MM.1S (cell line): ENCODE measurements at regions not wholly inside any gene's neighbourhood (a gene's known extent, or its start where the extent isn't known, plus 50 kb on each side); places are given as distances from the start of the nearest gene placed in this dataset.
"Not testable (repeated sequence)": the region's sequence is repeated elsewhere in the genome, so short reads cannot be mapped to it uniquely, and the experiment has no call there.

ENCODE experiments used
- DNase-seq: peaks from one replicate; pipeline ENCODE4 v3.0.0-alpha.2; 2015
- H2AFZ ChIP-seq: fragments of 300-600 bp; sonication (generic); 2 replicates; pipeline ENCODE4 v1.6.0; 2016; ENCODE audit warnings: antibody characterized with exemption, low read length
- H3F3A ChIP-seq: fragments of 300-600 bp; sonication (generic); 2 replicates; pipeline ENCODE4 v1.6.1; 2016; ENCODE audit warnings: mild to moderate bottlenecking, antibody characterized with exemption, low read length, moderate library complexity, mixed read lengths; ENCODE audit not compliant: insufficient read depth
- H3K27ac ChIP-seq: fragments of 300-600 bp; sonication (generic); 2 replicates; pipeline ENCODE4 v1.5.1; 2016; ENCODE audit warnings: mild to moderate bottlenecking, low read length
- H3K27me3 ChIP-seq: fragments of 300-600 bp; sonication (generic); replicated peaks from 2 replicates; pipeline ENCODE4 v1.6.0; 2016; ENCODE audit warnings: low read length; ENCODE audit not compliant: insufficient read depth
- H3K36me3 ChIP-seq: fragments of 300-600 bp; sonication (generic); replicated peaks from 2 replicates; pipeline ENCODE4 v1.6.1; 2016; ENCODE audit warnings: mild to moderate bottlenecking, low read length, mixed read lengths; ENCODE audit not compliant: insufficient read depth
- H3K4me1 ChIP-seq: fragments of 300-600 bp; sonication (generic); 2 replicates; pipeline ENCODE4 v1.6.1; 2016; ENCODE audit warnings: low read length, mixed read lengths
- H3K4me2 ChIP-seq: fragments of 300-600 bp; sonication (generic); 2 replicates; pipeline ENCODE4 v1.6.0; 2016; ENCODE audit warnings: low read depth, low read length
- H3K4me3 ChIP-seq: fragments of 300-600 bp; sonication (generic); 2 replicates; pipeline ENCODE4 v1.5.1; 2016; ENCODE audit warnings: low read length, mixed read lengths
- H3K79me2 ChIP-seq: fragments of 300-600 bp; sonication (generic); 2 replicates; pipeline ENCODE4 v1.6.1; 2016; ENCODE audit warnings: mixed run types, low read length, mixed read lengths
- H3K9ac ChIP-seq: fragments of 300-600 bp; sonication (generic); 2 replicates; pipeline ENCODE4 v1.6.1; 2016; ENCODE audit warnings: low read length, mixed read lengths
- H3K9me2 ChIP-seq: fragments of 300-600 bp; sonication (generic); replicated peaks from 2 replicates; pipeline ENCODE4 v1.6.1; 2016; ENCODE audit warnings: mild to moderate bottlenecking, low read length, mixed read lengths; ENCODE audit not compliant: insufficient read depth
- H3K9me3 ChIP-seq: fragments of 300-600 bp; sonication (generic); replicated peaks from 2 replicates; pipeline ENCODE4 v1.6.1; 2016; ENCODE audit warnings: mild to moderate bottlenecking, low read length, mixed read lengths; ENCODE audit not compliant: insufficient read depth
- H4K20me1 ChIP-seq: fragments of 300-600 bp; sonication (generic); 2 replicates; pipeline ENCODE4 v1.6.1; 2016; ENCODE audit warnings: mild to moderate bottlenecking, low read length, moderate library complexity, mixed read lengths; ENCODE audit not compliant: insufficient read depth

GRCh38 chr9:41741897-41742296 is 387.3 kb downstream of the CNTNAP3B start:
- not testable (repeated sequence) for DNase-seq, H2AFZ ChIP-seq, H3K79me2 ChIP-seq, H3K36me3 ChIP-seq, H3K4me1 ChIP-seq, H3K9me3 ChIP-seq, H3K4me2 ChIP-seq, H3K9ac ChIP-seq, H3K27me3 ChIP-seq, H3K9me2 ChIP-seq, H3K27ac ChIP-seq, H3K4me3 ChIP-seq, H3F3A ChIP-seq, H4K20me1 ChIP-seq

GRCh38 chr9:41741173-41741572 is 388.1 kb downstream of the CNTNAP3B start:
- H4K20me1 ChIP-seq, H2AFZ ChIP-seq, DNase-seq, H3F3A ChIP-seq, H3K36me3 ChIP-seq, H3K4me2 ChIP-seq, H3K9me3 ChIP-seq, H3K4me3 ChIP-seq, H3K9ac ChIP-seq, H3K27me3 ChIP-seq, H3K79me2 ChIP-seq, H3K27ac ChIP-seq, H3K4me1 ChIP-seq, H3K9me2 ChIP-seq: not testable (repeated sequence)

- H3K36me3 ChIP-seq, H3K4me1 ChIP-seq, H3K27me3 ChIP-seq, H3K4me2 ChIP-seq, DNase-seq, H4K20me1 ChIP-seq, H3K9me3 ChIP-seq, H3K4me3 ChIP-seq, H3K9ac ChIP-seq, H3K9me2 ChIP-seq, H2AFZ ChIP-seq, H3F3A ChIP-seq, H3K27ac ChIP-seq, H3K79me2 ChIP-seq: not testable (repeated sequence)
Observed at GRCh38 chr9:41738681-41739080, 390.5 kb downstream of the CNTNAP3B start.

- H3K9me2 ChIP-seq, DNase-seq: not testable (repeated sequence)
Observed at GRCh38 chr9:41699190-41699589, 430.0 kb downstream of the CNTNAP3B start.

GRCh38 chr9:41697080-41697479 is 432.1 kb downstream of the CNTNAP3B start:
- not testable (repeated sequence) for H3K4me2 ChIP-seq, H2AFZ ChIP-seq, H3K9me3 ChIP-seq, H3K9me2 ChIP-seq, H3K9ac ChIP-seq, H3K27me3 ChIP-seq, H3F3A ChIP-seq, H3K27ac ChIP-seq, H3K79me2 ChIP-seq, H3K4me1 ChIP-seq, H3K36me3 ChIP-seq, DNase-seq, H3K4me3 ChIP-seq, H4K20me1 ChIP-seq

More at GRCh38 chr9:41699190-41699589, 430.0 kb downstream of the CNTNAP3B start:
- H3K4me2 ChIP-seq, H3K9ac ChIP-seq, H3F3A ChIP-seq, H3K4me1 ChIP-seq, H2AFZ ChIP-seq, H3K36me3 ChIP-seq, H3K4me3 ChIP-seq, H4K20me1 ChIP-seq, H3K27ac ChIP-seq, H3K27me3 ChIP-seq, H3K9me3 ChIP-seq, H3K79me2 ChIP-seq: not testable (repeated sequence)

- H3F3A ChIP-seq, H3K4me2 ChIP-seq, DNase-seq, H3K27me3 ChIP-seq, H3K79me2 ChIP-seq, H3K9ac ChIP-seq, H3K9me2 ChIP-seq, H3K4me3 ChIP-seq, H3K36me3 ChIP-seq, H3K27ac ChIP-seq, H3K9me3 ChIP-seq, H2AFZ ChIP-seq, H4K20me1 ChIP-seq, H3K4me1 ChIP-seq: not testable (repeated sequence)
Observed at GRCh38 chr9:41679312-41679711, 449.9 kb downstream of the CNTNAP3B start.

GRCh38 chr9:41663497-41664036 is 465.7 kb downstream of the CNTNAP3B start:
- H3K9me3 ChIP-seq, H3K9me2 ChIP-seq, H3K27ac ChIP-seq, H4K20me1 ChIP-seq, H3F3A ChIP-seq, H2AFZ ChIP-seq, H3K4me2 ChIP-seq, H3K27me3 ChIP-seq, H3K4me1 ChIP-seq, H3K79me2 ChIP-seq, H3K4me3 ChIP-seq, DNase-seq, H3K36me3 ChIP-seq, H3K9ac ChIP-seq: not testable (repeated sequence)

GRCh38 chr9:41658706-41659105 is 469.6 kb upstream of the ZNG1F start:
- not testable (repeated sequence) for H3K79me2 ChIP-seq, H3K9me2 ChIP-seq

More at GRCh38 chr9:41658706-41659105, 469.6 kb upstream of the ZNG1F start:
- H3K4me1 ChIP-seq, H3K4me3 ChIP-seq, H4K20me1 ChIP-seq, H3K36me3 ChIP-seq, H3K9ac ChIP-seq, DNase-seq, H3K9me3 ChIP-seq, H3K4me2 ChIP-seq, H3K27ac ChIP-seq, H3K27me3 ChIP-seq, H2AFZ ChIP-seq, H3F3A ChIP-seq: not testable (repeated sequence)
